ENCODE measurements at regions not wholly inside any gene's neighbourhood (a gene's known extent, or its start where the extent isn't known, plus 50 kb on each side); places are given as distances from the start of the nearest gene placed in this dataset.

GRCh38 chr5:152634586-152634985 lies 229.5 kb upstream of the NMUR2 start (continued):
- TF ChIP-seq ZGPAT (CRISPR knock-in tag; IDR thresholded peaks at IDR 0.05), result no peak
- no peak for TF ChIP-seq ZBTB44 (CRISPR knock-in tag; IDR thresholded peaks at IDR 0.05)

DNA sequence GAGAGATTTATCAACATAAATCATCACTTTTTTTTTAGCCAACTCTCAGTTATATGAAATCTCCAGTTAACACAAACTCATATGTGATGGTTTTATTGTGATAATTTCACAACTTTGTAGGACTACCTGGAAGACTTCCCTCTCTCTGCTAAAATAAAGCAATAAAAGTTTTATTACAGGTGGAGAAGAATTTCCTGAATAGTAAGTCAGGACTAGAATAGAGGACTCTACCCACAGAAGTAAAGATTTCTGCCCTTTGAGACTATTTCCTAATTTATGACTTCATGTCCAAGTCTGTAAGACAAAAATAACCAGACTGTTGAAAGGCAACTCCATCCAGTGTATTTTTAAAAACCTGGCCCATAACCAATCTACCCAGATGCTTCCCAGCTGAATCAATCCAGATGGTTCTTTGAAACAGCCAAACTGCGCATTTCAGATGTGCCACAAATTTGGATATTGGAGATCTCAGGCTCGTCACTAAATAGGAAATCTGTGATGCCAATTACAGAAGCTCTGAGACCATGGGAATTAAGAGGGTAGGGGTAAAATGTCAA lies 234.0 kb upstream of the NMUR2 start:
- H4K20me1 ChIP-seq (ENCODE audit: insufficient read depth, low read length), result no peaks in the 10 kb centered on the region
- H3K36me3 ChIP-seq (replicated peaks in 1 of 2; ENCODE audit: control insufficient read depth in 1 of 2, insufficient read depth in 2 of 2, low read length in 2 of 2), result no peaks in the 10 kb centered on the region
- H3K4me2 ChIP-seq (ENCODE audit: low read depth, low read length), result no peak overlapping the region
- 4% methylated on average over 2 of the region's 2 CpGs for WGBS (ENCODE audit: low lambda C conversion rate)
- ChIA-PET CTCF (ENCODE audit: low intra/inter-chr PET ratio, low total read pairs) (no interaction called here), POLR2A (no interaction called here)
- no TSS peak for BruUV-seq (replicated peaks)
- H3K27me3 ChIP-seq (ENCODE audit: control insufficient read depth in 1 of 2, insufficient read depth in 2 of 2, low read length in 2 of 2), result no peaks in the 10 kb centered on the region
- no peak overlapping the region for H3K4me3 ChIP-seq (replicated peaks in 1 of 3; ENCODE audit: insufficient read depth in 1 of 3, low read depth in 2 of 3, low read length in 3 of 3)
- H2AFZ ChIP-seq (ENCODE audit: low read length), result no peak overlapping the region
- H3K9ac ChIP-seq (ENCODE audit: insufficient read depth, low read depth, low read length), result no peak overlapping the region
- no peak for ATAC-seq
- H3K9me3 ChIP-seq (ENCODE audit: low read length), result peaks cover 30% of the 10 kb centered on the region
- no peak overlapping the region for H3K27ac ChIP-seq (ENCODE audit: extremely low read length, insufficient read depth, low read length)
- DNase-seq (ENCODE audit: low spot score), result no peak
- no peaks in the 10 kb centered on the region for H3K4me1 ChIP-seq (ENCODE audit: insufficient read depth, low read length)
- FAIRE-seq, result no peak
- intact Hi-C loops (cut with micrococcal nuclease; ENCODE audit: unreplicated experiment) (no loop called here), in situ Hi-C loops (cut with HindIII; ENCODE audit: extremely low pct_ligation_motif_present, low pct_unique_long_range_greater_than_20kb) (no loop called here)
- H3K79me2 ChIP-seq (ENCODE audit: insufficient read depth, low read length), result no peaks in the 10 kb centered on the region
- TF ChIP-seq ZNF619 (CRISPR knock-in tag; IDR thresholded peaks at IDR 0.05) (no peak), ZNF124 (CRISPR knock-in tag; IDR thresholded peaks at IDR 0.05) (no peak), MIER2 (CRISPR knock-in tag; IDR thresholded peaks at IDR 0.05) (no peak), AGO1 (IDR thresholded peaks at IDR 0.05; ENCODE audit: low read depth, low read length, poor library complexity, severe bottlenecking) (no peak), SOX5 (CRISPR knock-in tag; IDR thresholded peaks at IDR 0.05; ENCODE audit: borderline replicate concordance) (no peak)
- TF ChIP-seq, protein P1, sequence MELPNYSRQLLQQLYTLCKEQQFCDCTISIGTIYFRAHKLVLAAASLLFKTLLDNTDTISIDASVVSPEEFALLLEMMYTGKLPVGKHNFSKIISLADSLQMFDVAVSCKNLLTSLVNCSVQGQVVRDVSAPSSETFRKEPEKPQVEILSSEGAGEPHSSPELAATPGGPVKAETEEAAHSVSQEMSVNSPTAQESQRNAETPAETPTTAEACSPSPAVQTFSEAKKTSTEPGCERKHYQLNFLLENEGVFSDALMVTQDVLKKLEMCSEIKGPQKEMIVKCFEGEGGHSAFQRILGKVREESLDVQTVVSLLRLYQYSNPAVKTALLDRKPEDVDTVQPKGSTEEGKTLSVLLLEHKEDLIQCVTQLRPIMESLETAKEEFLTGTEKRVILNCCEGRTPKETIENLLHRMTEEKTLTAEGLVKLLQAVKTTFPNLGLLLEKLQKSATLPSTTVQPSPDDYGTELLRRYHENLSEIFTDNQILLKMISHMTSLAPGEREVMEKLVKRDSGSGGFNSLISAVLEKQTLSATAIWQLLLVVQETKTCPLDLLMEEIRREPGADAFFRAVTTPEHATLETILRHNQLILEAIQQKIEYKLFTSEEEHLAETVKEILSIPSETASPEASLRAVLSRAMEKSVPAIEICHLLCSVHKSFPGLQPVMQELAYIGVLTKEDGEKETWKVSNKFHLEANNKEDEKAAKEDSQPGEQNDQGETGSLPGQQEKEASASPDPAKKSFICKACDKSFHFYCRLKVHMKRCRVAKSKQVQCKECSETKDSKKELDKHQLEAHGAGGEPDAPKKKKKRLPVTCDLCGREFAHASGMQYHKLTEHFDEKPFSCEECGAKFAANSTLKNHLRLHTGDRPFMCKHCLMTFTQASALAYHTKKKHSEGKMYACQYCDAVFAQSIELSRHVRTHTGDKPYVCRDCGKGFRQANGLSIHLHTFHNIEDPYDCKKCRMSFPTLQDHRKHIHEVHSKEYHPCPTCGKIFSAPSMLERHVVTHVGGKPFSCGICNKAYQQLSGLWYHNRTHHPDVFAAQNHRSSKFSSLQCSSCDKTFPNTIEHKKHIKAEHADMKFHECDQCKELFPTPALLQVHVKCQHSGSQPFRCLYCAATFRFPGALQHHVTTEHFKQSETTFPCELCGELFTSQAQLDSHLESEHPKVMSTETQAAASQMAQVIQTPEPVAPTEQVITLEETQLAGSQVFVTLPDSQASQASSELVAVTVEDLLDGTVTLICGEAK (IDR thresholded peaks at IDR 0.05), result no peak
- TF ChIP-seq, protein P1 (CRISPR knock-in tag; IDR thresholded peaks at IDR 0.05), result no peak
